Prostate gland (tissue), 2 donors: ENCODE measurements at regions not wholly inside any gene's neighbourhood (a gene's known extent, or its start where the extent isn't known, plus 50 kb on each side); places are given as distances from the start of the nearest gene placed in this dataset.

ENCODE experiments used
- POLR2A ChIP-seq: fragments of 450-650 bp; IDR thresholded peaks from one replicate; pipeline ENCODE4 v1.6.1; 2016; ENCODE audit warnings: antibody characterized with exemption, mild to moderate bottlenecking
- POLR2AphosphoS5 ChIP-seq: sonication (generic); formaldehyde crosslinking; IDR thresholded peaks from one replicate; pipeline ENCODE4 v1.6.1; 2017; ENCODE audit warnings: antibody characterized with exemption
- TF ChIP-seq, protein P1 (sequence below), 4 experiments: fragments of 200-600 bp in 2 of 4; fragments of 450-650 bp in 2 of 4; sonication (generic) in 2 of 4; IDR thresholded peaks; 1 replicate in 3 of 4; 2 replicates in 1 of 4; pipeline ENCODE4 v1.5.1; 2016 to 2019; ENCODE audit warnings: antibody characterized with exemption in 4 of 4, mild to moderate bottlenecking in 2 of 4, moderate library complexity in 2 of 4

DNA sequence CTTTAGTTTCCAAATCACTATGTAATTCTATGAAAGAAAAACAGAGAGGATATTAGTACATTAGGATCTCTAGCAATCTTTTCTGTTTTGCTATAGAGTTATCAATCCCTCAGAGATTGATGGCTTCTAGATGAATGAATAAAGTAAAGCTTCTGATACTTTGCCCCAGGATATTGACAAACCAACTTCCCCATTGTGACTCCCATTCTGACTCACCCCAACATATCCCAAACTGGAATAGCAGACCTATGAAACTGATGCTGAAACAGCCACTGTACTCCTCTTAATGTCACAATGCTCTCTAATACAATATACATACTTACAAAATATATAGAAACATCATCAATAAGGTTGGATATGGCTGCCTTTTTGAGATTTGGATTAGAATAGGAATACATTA is 442.1 kb upstream of the NR5A2 start:
- TF ChIP-seq, protein P1, sequence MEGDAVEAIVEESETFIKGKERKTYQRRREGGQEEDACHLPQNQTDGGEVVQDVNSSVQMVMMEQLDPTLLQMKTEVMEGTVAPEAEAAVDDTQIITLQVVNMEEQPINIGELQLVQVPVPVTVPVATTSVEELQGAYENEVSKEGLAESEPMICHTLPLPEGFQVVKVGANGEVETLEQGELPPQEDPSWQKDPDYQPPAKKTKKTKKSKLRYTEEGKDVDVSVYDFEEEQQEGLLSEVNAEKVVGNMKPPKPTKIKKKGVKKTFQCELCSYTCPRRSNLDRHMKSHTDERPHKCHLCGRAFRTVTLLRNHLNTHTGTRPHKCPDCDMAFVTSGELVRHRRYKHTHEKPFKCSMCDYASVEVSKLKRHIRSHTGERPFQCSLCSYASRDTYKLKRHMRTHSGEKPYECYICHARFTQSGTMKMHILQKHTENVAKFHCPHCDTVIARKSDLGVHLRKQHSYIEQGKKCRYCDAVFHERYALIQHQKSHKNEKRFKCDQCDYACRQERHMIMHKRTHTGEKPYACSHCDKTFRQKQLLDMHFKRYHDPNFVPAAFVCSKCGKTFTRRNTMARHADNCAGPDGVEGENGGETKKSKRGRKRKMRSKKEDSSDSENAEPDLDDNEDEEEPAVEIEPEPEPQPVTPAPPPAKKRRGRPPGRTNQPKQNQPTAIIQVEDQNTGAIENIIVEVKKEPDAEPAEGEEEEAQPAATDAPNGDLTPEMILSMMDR (IDR thresholded peaks at IDR 0.05), result no peak
- TF ChIP-seq POLR2A, result no peak
- TF ChIP-seq POLR2AphosphoS5, result no peak
